Duodenal mucosa (tissue), 2 donors: ENCODE measurements at regions not wholly inside any gene's neighbourhood (a gene's known extent, or its start where the extent isn't known, plus 50 kb on each side); places are given as distances from the start of the nearest gene placed in this dataset.

Experiments used
- H3K27ac ChIP-seq: one replicate; pipeline ENCODE4 v1.7.0; 2013; ENCODE audit warnings: low read depth, low read length
- H3K27me3 ChIP-seq, 2 donors: one replicate each; pipeline ENCODE4 v1.7.0; 2013; ENCODE audit warnings: low read length in 2 of 2, control low read depth in 1 of 2; ENCODE audit not compliant: insufficient read depth in 2 of 2, control insufficient read depth in 1 of 2
- H3K36me3 ChIP-seq, 2 donors: one replicate each; pipeline ENCODE4 v1.7.0; 2013; ENCODE audit warnings: low read length in 2 of 2, control low read depth in 1 of 2; ENCODE audit not compliant: insufficient read depth in 2 of 2, control insufficient read depth in 1 of 2
- H3K4me1 ChIP-seq, 2 donors: one replicate each; pipeline ENCODE4 v1.7.0; 2013; ENCODE audit warnings: low read length in 2 of 2, control low read depth in 1 of 2; ENCODE audit not compliant: insufficient read depth in 2 of 2, control insufficient read depth in 1 of 2
- H3K4me3 ChIP-seq, 2 donors: one replicate each; pipeline ENCODE4 v1.7.0; 2013; ENCODE audit warnings: low read length in 2 of 2, low read depth in 1 of 2
- H3K9ac ChIP-seq, 2 donors: one replicate each; pipeline ENCODE4 v1.7.0; 2013; ENCODE audit warnings: low read length in 2 of 2, low read depth in 1 of 2
- H3K9me3 ChIP-seq, 2 donors: one replicate each; pipeline ENCODE4 v1.7.0; 2013; ENCODE audit warnings: low read length in 2 of 2, control low read depth in 1 of 2; ENCODE audit not compliant: control insufficient read depth in 1 of 2

GRCh38 chr4:8796096-8796495 lies 75.5 kb downstream of the HMX1 start:
- no peak overlapping the region for H3K4me3 ChIP-seq
- no peaks in the 10 kb centered on the region for H3K9me3 ChIP-seq
- no peak overlapping the region for H3K9ac ChIP-seq
- H3K27me3 ChIP-seq: no peaks in the 10 kb centered on the region
- no peak overlapping the region for H3K27ac ChIP-seq
- no peaks in the 10 kb centered on the region for H3K36me3 ChIP-seq
- H3K4me1 ChIP-seq: peaks cover 0 to 5% of the 10 kb centered on the region in 2 donors

DNA sequence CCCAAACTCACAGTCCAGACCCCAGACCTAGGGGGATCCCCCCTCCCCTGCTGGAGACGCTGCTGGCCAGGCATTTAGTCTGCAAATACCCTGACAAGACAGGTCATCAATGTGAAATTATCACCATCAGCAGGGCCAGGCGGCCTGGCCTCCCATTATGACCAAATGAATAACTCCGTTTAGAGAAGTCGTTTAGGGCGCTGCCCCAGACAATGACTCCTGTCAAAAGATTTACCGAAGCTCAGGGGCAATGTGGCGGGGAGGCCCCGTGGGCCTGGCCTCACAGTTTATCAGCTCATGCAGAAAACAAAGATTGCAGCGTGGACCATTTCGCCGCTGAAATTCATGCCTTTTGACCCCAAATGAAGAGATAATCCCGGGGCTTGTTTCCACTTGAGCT lies 76.5 kb downstream of the HMX1 start:
- H3K4me3 ChIP-seq: no peak overlapping the region
- no peak overlapping the region for H3K27ac ChIP-seq
- no peaks in the 10 kb centered on the region for H3K36me3 ChIP-seq
- H3K4me1 ChIP-seq: peaks cover 0 to 5% of the 10 kb centered on the region in 2 donors
- no peak overlapping the region for H3K9ac ChIP-seq
- H3K27me3 ChIP-seq: no peaks in the 10 kb centered on the region
- no peaks in the 10 kb centered on the region for H3K9me3 ChIP-seq

- no peak overlapping the region for H3K27ac ChIP-seq
- H3K36me3 ChIP-seq: no peaks in the 10 kb centered on the region
- peaks cover 0 to 5% of the 10 kb centered on the region in 2 donors for H3K4me1 ChIP-seq
- no peak overlapping the region for H3K4me3 ChIP-seq
- H3K27me3 ChIP-seq: no peaks in the 10 kb centered on the region
- no peak overlapping the region for H3K9ac ChIP-seq
- H3K9me3 ChIP-seq: no peaks in the 10 kb centered on the region
These were observed 77.1 kb downstream of the HMX1 start for GRCh38 chr4:8794491-8794890.

- H3K4me1 ChIP-seq: peaks cover 0 to 5% of the 10 kb centered on the region in 2 donors
- H3K27ac ChIP-seq: no peak overlapping the region
- no peaks in the 10 kb centered on the region for H3K9me3 ChIP-seq
- H3K9ac ChIP-seq: no peak overlapping the region
- H3K36me3 ChIP-seq: no peaks in the 10 kb centered on the region
- H3K27me3 ChIP-seq: no peaks in the 10 kb centered on the region
- H3K4me3 ChIP-seq: no peak overlapping the region
These were observed 78.0 kb downstream of the HMX1 start for GRCh38 chr4:8793571-8794160.

- Histone ChIP-seq H3K27me3 (no peaks in the 10 kb centered on the region), H3K4me3 (no peak overlapping the region), H3K4me1 (peaks cover 0 to 5% of the 10 kb centered on the region in 2 donors), H3K9ac (no peak overlapping the region), H3K36me3 (no peaks in the 10 kb centered on the region), H3K9me3 (no peaks in the 10 kb centered on the region), H3K27ac (no peak overlapping the region)
These were observed 79.1 kb downstream of the HMX1 start for GRCh38 chr4:8792491-8792890.

- Histone ChIP-seq H3K9ac (no peak overlapping the region), H3K4me3 (no peak overlapping the region), H3K4me1 (peaks cover 0 to 5% of the 10 kb centered on the region in 2 donors), H3K27ac (no peak overlapping the region), H3K9me3 (no peaks in the 10 kb centered on the region), H3K36me3 (no peaks in the 10 kb centered on the region), H3K27me3 (no peaks in the 10 kb centered on the region)
These were observed 80.0 kb downstream of the HMX1 start for GRCh38 chr4:8791609-8792008.

DNA sequence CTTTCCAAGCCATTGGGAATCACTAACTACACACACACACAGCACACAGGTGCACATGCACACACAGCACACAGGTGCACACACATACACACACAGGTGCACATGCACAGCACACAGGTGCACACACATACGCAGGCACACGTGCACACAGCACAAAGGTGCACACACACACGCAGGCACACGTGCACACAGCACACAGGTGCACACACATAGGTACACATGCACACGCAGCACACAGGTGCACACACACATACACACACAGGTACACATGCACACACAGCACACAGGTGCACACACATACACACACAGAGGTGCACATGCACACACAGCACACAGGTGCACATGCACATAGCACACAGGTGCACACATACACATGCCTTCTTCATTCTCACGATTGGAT lies 80.9 kb downstream of the HMX1 start:
- H3K4me3 ChIP-seq: no peak overlapping the region
- no peak overlapping the region for H3K9ac ChIP-seq
- H3K27ac ChIP-seq: no peak overlapping the region
- no peaks in the 10 kb centered on the region for H3K9me3 ChIP-seq
- H3K4me1 ChIP-seq: peaks cover 0 to 5% of the 10 kb centered on the region in 2 donors
- no peaks in the 10 kb centered on the region for H3K27me3 ChIP-seq
- H3K36me3 ChIP-seq: no peaks in the 10 kb centered on the region

GRCh38 chr4:8788174-8788573 lies 83.5 kb downstream of the HMX1 start:
- Histone ChIP-seq H3K4me1 (peaks cover 0 to 5% of the 10 kb centered on the region in 2 donors), H3K4me3 (no peak overlapping the region), H3K27me3 (no peaks in the 10 kb centered on the region), H3K9me3 (no peaks in the 10 kb centered on the region), H3K9ac (no peak overlapping the region), H3K36me3 (no peaks in the 10 kb centered on the region), H3K27ac (no peak overlapping the region)

DNA sequence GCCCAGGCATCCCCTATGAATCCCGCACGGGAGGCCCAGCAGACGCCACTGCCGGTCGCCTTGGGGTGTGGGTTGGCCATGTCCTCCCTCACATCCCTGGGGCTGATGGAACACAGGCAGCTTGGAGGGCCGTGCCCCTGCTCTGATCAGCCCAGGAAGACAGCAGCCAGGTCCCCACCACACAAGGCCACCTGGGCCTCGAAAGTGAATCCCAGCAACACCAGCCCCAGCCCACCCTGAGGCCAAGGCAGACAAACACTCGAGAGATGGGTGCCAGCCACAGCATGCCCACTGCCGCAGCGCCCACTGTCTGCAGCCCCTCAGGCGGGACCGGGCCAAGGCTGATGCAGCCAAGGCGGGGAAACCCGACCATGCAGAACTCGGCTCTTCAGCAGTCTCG lies 85.5 kb downstream of the HMX1 start:
- Histone ChIP-seq H3K27ac (no peak overlapping the region), H3K27me3 (no peaks in the 10 kb centered on the region), H3K9ac (no peak overlapping the region), H3K9me3 (no peaks in the 10 kb centered on the region), H3K36me3 (no peaks in the 10 kb centered on the region), H3K4me1 (no peaks in the 10 kb centered on the region), H3K4me3 (no peak overlapping the region)

GRCh38 chr4:8785656-8786142 lies 85.9 kb downstream of the HMX1 start:
- Histone ChIP-seq H3K4me3 (no peak overlapping the region), H3K36me3 (no peaks in the 10 kb centered on the region), H3K9me3 (no peaks in the 10 kb centered on the region), H3K9ac (no peak overlapping the region), H3K27ac (no peak overlapping the region), H3K27me3 (no peaks in the 10 kb centered on the region), H3K4me1 (no peaks in the 10 kb centered on the region)

- Histone ChIP-seq H3K4me1 (peaks cover 8 to 16% of the 10 kb centered on the region in 2 donors), H3K27me3 (no peaks in the 10 kb centered on the region)
These were observed 87.9 kb downstream of the HMX1 start for GRCh38 chr4:8783736-8784135.

More at GRCh38 chr4:8783736-8784135, 87.9 kb downstream of the HMX1 start:
- Histone ChIP-seq H3K9me3 (no peaks in the 10 kb centered on the region), H3K4me3 (no peak overlapping the region), H3K9ac (no peak overlapping the region), H3K36me3 (no peaks in the 10 kb centered on the region), H3K27ac (no peak overlapping the region)
